Inflammatory macrophage treated with lipopolysaccharide for 4 hours (primary cell): ENCODE measurements at regions not wholly inside any gene's neighbourhood (a gene's known extent, or its start where the extent isn't known, plus 50 kb on each side); places are given as distances from the start of the nearest gene placed in this dataset.

Experiments
- DNase-seq: peaks from one replicate; pipeline ENCODE4 v3.0.0-alpha.2; 2020

DNA sequence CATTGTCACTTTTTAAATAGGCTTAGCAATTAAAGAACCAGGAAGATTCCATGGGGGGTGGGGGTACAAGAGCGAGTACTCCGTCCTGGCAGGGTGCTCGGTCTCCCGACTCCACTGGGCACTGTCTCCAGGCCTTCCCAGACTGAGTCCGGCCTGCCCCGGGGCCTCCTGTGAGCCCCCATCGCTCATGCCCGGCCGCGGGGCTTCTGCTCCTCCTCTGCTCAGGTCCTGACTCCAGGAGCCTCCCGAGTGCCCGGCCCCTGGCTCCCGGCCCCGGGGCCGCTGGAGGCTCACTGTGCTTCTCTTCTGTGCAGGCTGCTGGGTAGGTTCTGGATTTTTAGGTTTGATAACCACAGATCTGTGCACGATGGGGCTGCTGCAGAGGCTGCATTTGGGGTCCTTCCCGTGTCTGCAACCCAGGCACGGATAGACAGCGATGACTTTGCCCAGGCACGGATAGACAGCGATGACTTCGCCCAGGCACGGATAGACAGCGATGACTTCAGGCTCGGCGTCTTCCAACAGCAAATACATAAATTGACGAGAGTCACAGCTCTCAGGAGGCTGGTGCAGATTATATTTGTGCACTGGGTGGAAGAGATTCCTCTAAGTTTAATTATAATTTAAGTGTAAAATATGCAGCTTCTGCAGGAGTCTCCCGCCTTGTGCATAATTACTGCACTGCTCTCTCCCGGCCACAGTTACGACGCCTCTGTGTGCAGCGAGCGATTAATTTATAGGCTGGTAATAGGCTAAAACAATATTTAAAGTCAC, 74.8 kb upstream of the RXRA start:
- no peak for DNase-seq

DNA sequence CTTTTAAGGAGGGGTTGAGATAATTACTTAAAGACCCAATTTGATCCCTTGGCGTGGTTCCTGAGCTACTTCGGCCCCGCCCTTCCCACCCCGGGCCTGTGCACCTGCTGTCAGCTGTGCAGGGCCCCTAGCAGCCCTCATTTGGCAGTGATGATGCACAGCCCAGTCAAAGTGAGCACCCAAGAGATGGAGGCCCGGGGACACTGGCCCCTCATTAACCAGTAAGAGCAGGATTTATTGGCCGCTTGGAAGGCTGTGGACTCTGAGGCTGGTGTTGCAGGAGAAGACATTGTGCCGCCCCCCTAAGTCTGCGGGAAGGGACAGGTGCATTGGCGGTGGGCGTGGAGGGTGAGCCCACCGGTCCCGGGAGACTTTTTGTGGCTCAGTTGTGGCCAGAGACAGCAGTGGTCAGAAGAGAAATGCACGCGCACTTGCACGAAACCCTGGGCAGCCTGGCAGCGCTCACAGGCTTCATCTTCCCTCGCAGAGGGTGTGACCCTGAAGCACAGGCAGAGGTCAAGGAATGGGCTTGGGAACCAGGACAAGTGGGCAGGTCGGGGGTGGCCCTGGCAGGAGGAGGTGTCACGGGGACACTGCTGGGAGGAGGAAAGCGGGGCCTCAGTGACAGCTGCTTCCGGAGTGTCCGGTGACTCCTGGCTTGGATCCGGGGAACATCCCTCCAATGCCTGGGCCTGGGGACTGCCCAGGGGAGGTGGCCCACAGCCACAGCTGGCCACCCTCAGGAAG, 74.0 kb upstream of the RXRA start:
- no peak for DNase-seq

DNA sequence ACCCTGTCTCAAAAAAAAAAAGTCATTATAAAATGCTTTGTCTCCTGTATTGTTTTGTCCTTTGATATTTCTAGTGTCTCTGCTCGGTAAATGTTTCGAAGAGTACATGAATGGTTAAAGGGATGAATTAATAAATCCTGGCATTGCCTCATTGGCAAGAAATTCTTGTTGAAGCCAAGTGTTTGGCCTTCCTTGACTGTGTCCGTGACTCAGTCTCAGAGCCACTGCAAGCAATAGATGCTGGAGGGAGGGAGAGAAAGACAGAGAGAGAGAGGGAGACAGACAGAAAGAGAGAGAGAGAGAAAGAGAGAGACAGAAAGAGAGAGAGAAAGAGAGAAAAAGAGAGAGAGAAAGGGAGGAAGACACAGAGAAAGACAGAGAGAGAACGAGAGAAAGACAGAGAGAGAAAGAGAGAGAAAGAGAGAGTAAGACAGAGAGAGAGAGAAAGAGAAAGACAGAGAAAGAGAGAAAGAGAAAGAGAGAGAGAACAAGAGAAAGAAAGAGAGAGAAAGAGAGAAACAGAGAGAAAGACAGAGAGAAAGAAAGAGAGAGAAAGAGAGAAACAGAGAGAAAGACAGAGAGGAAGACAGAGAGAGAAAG, 72.5 kb upstream of the RXRA start:
- no peak for DNase-seq

DNA sequence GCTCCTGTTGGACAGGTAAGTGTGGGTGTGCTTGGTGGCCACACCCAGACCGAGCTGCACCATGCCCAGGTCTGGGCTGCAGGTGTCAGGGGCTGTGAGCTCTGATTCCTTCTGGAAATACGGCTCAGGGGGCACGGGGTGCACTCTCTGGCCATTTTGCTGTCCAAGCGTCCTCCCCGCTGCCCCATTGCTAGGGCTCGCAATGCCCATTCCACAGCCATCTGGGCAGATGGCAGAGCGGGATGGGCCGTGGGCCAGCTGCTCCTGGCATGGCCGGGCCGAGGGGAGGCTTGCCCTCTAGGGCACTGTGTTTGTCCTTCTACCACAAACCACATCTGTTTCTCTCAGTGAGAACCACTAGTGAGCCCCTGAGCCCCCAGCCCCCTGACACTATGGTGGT, 67.9 kb upstream of the RXRA start:
- DNase-seq, result no peak

DNA sequence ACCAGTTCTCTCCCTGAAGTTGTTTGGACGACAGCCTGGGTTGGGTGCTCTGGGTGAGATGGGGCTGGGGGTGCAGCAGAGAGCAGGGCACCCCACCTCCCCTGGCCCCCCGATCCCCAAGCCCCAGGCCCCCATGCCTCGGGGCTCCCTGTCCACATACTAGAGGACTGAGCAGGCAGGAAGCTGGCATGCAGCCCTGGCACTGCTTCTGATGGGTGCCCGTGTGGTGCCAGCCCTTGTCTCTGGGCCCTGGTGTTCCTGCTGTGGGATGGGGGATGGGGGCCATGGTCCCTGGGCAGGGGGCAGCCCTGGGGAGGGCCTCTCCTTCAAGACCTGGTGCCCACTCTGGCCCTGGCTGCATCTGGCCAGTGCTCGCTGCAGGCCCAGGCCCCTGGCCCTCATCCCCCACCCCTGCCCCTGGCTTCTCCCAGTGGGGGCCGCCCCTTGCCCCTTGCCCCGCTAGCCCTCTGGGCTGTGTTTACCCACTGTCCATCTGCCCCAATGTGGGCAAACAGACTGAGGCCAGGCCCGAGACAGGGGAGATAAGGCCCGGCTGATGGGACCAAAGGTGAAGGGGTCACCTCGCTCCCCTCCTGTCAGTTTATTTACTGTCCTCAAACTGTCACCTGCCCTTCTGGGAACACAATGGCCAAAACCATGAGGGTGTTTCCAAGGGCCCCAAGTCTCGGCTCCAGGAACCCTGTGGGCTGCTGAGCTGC, 67.3 kb upstream of the RXRA start:
- no peak for DNase-seq

DNA sequence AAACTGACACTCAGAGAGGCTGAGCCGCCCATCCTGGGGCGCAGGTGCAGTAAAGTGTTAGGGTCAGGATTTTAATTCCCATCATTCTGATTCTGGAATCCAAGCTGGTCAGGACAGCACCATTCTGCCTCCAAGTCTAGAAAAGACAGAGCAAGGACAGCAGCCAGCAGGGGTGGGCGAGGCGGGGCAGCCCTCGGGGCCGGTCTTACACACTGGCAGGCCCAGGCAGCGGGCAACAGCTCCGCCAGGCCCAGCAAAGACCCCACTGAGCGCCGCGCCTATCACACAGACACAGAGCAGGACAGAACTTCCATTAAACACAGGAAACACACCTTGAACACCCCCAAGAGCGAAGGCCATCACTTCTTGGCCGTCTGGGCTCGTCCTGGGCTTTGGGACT, 66.5 kb upstream of the RXRA start:
- DNase-seq, result no peak

DNA sequence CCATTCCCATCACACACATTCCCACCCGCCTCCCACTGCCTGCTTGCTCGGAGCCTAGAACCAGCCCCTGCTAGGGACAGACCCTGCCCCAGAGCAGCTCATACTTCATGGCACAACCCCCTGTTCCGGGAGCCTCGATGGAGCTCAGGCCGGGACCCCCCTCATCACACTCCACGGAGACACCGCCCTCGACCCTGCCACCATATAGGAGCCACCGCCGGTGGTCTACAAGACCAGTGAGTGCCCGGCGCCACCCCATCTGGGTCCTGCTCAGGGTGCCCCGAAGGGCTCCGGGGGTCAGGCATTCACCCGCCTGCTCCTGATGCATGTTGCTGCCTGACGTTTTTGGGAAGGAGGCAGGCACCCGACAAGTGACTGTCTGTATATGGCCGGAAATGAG, 65.5 kb upstream of the RXRA start:
- DNase-seq, result no peak

DNA sequence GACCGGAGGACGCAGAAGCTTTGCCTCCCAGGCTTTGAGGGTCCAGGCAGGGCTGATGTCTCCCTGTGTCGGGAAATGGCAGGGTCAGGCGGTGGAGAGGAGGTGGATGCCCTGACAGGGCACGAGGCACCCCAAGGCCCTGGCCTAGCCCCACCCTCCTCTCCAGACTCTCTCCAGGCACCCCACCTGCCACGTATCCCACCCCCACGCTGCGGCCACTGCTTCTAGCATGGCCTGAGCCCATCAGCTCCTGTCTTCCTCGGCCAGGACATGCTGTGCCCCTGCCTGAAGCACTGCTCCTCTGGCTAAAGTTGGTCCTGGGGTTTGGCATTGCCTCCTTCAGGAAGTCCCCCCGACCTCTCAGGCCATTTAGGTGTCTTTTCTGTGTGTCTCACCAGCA, 64.2 kb upstream of the RXRA start:
- DNase-seq, result no peak

DNA sequence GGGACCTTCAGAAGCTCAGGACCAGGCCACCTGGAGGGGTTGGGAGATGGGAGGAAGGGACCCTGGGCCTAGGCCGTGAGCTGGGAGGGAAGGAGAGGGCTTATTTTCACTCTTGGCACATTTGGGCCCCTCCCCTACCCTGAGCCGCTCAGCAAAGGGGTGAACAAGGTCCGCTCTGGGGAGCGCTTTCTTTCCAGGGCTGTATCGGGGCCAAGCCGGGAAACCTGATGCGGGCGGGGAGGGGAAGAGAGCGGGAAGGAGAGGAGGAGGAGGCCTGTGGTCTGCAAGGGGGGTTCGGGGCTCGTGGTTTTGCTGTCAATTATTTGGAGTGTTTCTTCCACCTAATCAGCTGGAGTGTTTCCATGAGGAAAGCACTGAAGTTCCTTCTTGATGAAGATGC, 62.7 kb upstream of the RXRA start:
- DNase-seq, result no peak

DNA sequence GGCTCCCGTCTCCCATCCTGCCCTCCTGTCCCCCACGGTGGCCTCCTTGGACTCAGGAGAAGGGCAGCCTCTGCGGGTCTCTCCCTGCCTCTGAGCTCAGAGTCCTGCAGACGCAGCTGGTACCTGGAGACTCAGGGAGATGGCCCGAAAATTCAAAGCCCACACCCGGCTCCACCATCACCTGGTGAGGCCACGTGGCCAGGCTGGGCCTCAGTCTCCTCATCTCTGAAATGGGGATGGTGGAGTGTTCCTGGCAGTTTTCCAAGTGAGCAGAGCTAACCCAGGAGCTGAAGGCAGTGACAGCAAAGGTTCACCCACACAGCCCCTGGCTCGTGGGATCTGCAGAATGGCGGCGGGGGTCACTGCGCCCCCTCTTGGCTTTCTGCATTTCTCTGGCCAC, 62.1 kb upstream of the RXRA start:
- no peak for DNase-seq

DNA sequence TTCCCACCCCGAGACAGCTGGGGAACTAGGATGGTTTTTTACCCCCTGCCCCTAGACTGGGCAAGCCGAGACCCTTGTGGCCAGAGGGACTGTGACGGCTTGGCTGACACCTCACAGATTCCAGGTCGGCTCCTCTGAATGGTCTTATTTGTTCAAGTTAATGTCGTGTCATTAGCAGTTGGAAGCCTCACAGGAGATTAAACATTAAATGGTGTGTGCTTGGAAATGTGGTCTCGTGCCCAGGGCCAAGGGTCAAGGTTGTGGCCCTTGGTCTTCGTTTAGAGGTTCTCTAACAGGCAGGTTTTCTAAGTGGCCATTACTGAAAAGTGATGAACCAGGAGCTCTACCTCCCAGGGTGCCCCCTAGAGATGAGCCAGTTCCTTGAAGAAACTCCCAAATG, 61.2 kb upstream of the RXRA start:
- DNase-seq, result no peak

DNA sequence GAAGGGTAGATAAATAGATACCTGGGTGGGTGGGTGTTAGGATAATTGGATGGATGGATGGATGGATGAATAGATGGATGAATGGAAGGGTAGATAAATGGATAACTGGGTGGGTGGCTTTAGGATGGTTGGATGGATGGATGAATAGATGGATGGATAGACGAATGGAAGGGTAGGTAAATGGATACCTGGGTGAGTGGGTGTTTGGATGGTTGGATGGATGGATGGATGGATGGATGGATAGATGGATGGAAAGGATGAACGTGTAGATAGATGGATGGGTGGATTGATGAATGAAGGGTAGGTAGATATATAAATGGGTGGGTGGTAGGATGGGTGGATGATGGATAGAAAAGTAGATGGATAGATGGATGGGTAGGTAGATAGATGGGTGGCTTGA, 59.8 kb upstream of the RXRA start:
- DNase-seq, result no peak

DNA sequence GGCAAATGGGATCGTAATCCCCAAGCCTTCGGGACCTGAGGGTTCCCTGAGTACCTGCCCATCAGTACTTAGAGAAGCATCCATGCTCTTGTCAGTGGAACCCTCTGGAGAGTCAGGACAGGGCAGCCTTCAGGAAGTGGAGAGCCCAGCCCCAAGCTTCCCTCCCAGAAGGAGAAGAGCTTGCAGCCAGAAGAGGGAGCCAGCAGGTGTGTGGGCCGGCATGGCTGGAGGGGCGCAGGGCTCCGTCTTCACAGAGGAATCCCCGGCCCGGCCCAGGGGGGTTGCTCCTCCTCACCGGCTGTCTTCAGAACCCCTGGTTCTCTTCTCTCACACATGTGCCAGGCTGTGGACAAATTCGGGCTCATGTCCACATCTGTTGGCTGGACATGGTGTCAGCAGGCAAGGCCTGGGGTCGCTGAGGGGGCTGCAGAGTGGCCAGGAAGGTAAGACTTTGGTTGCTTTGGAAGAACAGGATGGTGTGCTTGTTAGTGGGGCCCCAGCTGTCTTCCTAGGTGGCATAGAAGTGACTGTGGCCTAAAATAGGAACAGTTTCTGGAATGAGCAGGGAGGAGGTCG, 58.9 kb upstream of the RXRA start:
- DNase-seq, result no peak

DNA sequence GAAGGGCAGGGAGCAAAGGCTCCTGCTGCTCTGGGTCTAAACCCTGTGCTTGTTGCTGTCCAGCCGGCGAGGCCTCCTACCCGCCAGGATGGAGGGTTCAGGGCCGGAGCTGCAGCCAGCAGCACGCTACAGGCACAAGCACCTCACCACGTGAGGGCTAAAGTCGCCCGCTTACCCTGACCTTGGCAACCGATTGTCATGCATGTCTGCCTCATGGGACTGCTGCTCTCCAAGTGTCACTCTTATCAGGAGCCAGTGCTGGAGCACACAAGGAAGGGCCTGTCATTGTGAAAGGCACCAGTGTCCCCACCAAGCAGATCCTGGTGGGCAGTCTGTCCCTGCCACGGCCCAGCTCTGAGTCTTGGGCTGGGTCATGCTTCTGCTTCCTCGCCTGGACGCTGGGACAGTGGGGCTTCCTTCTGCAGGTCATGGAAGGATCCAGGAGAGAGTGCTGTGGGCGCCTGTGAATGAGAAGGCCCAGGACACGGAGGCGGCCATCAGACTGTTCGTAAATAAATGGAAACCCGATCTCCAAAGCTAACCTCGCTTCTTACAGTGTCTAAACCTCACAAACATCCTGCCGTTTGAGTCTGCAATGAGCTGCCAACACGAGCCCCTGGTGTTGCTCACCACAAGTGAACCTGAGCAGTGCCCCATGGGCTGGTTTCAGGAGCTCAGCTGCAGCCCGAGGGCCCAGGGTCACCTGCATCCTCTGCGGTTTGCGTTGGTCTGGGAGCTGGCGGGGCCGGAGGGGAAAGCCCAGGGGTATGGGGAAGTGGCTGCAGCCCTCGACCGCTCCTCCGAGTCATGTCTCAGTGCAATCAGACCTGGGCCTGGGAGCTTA, 58.2 kb upstream of the RXRA start:
- DNase-seq, result peak; percentile 61

DNA sequence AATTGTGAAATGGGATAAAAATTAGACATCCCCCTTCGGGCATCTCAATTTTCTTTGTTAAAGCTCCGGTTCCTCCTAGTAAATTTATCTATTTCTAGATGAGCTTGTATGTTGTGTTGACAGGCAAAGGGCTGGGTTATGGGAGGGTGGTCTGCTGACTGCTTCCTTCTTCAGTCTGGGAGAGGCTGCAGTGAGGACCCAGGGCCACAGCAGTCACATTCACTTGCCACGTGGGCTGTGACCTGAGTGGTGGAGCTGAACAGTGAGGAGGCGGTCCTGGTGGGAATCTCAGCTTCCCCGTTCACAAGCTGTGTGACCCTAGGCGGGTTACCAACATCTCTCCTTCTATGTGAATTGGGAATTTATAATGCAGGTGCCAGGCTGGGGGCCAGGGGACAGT, 57.5 kb upstream of the RXRA start:
- no peak for DNase-seq

DNA sequence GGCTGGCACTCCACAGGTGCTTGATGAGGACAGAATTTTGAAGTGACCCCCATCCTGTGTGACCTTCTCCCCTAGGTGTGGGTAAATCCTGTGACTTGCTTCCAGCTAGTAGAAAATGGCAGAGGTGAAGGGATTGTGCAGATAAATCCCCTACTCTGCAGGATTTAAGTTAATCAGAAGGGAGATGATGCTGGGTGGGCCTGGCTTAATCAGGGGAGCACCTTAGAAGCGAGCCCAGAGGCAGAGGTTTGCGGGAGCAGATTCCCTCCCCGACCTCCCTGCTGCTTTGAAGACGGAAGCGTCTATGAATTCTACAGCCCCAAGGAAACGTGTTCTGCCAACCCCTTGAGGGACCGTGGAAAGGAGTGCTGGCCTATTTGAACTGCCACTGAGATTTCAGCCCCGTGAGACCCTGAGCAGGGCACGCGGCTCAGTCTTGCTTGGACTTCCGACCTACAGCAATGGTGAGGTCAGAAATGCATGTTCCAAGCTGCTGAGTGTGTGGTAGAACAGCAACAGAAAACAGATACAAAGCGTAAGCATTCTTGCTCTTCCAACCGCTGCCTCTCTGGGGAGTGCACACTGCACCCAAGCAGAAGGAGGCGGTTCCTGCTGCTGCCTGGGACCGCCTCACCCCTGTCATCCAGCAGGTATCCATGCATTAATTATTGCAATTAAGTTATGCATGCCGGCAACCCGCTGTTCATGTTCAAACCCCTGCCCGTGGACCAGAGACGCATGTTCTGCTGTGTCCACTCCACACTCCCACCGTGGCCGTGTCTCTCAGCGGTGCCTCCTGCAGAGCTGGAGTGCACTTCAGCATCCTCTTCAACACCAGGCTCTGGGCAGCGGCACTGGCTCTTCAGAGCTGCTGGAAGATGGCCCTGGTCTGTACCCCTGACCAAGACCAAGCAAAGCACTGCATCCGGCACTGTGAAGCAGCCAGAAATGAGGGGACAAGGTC, 54.6 kb upstream of the RXRA start:
- DNase-seq, result no peak

DNA sequence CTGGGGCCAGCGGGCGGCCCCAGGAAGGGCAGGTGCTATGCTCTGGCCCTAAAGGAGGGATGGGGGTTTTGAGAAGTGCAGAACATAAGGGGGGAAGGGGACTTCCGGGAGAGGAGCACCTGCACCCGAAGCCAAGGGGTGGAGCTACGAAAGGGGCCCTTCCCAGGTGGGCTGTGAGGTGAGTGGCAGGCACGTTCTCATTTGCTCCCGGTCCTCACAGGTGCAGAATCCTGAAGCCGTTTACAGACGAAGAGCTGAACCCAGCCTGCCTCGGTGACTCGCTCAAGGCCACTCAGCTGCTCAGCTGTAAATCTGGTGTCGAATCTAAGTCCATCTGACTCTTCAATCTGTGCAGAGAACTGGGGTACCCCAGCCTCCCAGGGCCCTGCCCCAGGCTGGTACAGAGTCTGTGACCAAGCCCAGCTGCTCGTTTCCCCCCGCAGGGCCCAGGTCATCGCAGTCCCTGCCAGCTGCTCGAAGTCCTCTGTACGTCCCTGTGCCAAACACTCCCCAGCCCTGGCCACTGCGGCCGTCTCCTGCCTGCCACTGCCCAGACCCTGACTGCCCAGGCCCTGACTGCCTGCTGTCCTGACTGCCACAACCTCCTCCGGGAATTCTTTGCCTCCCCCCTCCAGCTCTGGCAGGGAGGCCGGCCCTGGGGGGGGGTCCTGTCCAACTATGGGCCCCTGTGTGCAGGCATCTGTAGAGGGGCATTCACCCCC, 53.8 kb upstream of the RXRA start:
- no peak for DNase-seq

DNA sequence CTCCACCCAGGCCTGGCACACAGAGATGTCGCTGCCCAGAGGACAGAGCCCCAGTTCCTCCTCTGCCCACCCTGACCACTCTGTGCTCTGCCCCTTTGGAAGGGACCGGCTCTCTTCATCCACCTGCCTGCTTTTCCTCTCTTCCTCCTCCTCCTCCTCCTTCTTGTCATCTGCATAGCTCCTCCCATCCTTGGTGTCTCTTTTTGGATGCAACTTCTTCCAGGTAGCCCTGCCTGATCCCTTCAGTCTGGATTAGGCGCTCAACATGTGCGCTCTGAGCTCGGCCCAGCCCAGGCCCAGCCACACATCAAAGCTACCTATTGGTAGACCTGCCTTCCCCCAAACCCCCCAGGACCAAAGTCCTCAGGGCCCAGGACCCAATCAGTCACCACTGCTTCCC, 52.6 kb upstream of the RXRA start:
- no peak for DNase-seq

DNA sequence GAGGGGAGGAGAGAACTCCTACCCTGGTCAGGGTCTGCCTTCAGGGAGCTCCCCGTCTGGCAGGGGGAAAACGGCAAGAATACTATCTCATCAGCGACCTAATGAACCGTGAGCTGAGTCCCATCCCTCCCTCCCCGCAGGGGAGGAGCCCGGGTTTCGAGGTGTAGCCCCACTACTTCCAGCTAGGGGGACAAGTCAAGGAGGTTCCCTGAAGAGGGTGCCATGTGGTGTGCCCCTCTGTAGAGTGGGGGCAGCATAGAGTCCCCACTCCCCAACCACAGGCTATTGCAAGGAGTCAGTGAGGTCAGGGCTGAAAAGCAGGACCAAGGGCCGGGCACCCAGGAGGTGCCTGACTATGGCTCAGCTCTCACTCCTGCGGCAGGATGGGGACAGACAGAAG, 50.9 kb upstream of the RXRA start:
- DNase-seq, result no peak
